ENCODE measurements at regions not wholly inside any gene's neighbourhood (a gene's known extent, or its start where the extent isn't known, plus 50 kb on each side); places are given as distances from the start of the nearest gene placed in this dataset.

DNA sequence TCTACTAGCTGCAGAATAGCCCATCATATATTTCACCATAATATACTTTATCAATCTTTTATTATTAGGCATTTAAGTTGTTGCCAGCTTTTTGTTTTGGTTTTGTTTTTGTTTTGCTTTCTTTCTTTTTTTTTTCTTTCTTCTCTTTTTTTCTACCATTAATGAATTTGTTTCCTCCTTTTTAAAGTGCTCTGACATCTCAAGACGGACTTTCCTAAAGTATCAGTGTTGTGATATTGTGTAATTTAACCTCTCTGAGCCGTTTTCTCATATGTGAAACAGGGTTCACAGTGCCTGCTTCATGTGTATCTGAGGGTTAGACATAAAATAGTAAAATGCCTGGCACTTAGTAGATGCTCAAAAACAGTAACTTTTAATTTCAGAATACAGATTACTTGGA, 109.5 kb upstream of the IL12A start:
- TF ChIP-seq, protein P1, sequence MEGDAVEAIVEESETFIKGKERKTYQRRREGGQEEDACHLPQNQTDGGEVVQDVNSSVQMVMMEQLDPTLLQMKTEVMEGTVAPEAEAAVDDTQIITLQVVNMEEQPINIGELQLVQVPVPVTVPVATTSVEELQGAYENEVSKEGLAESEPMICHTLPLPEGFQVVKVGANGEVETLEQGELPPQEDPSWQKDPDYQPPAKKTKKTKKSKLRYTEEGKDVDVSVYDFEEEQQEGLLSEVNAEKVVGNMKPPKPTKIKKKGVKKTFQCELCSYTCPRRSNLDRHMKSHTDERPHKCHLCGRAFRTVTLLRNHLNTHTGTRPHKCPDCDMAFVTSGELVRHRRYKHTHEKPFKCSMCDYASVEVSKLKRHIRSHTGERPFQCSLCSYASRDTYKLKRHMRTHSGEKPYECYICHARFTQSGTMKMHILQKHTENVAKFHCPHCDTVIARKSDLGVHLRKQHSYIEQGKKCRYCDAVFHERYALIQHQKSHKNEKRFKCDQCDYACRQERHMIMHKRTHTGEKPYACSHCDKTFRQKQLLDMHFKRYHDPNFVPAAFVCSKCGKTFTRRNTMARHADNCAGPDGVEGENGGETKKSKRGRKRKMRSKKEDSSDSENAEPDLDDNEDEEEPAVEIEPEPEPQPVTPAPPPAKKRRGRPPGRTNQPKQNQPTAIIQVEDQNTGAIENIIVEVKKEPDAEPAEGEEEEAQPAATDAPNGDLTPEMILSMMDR (IDR thresholded peaks at IDR 0.05), result no peak
- no peak overlapping the region for H3K27ac ChIP-seq
- H3K4me3 ChIP-seq, result peak overlapping the region; percentile 0
- DNase-seq (ENCODE audit: low spot score), result no peak

DNA sequence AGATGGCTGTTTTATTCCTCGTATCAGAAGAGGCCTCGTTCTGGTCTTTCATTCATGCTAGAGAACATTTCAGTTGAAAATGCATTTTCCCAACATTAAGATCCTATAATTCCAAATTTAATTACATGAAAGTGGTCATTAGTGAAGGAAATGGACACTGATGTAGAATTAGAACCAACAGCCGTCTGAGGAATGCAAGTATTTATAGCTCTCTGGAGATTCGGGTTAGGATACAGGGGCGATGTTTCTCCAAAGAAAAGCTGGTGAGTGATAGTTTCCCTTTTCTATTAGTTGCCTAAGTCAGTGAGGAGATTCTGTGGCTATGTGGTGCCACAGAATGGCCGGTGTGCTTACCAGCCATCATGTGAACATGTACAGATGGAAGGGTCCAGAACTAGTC, 109.0 kb upstream of the IL12A start:
- H3K4me3 ChIP-seq, result peak overlapping the region; percentile 0
- no peak for DNase-seq (ENCODE audit: low spot score)
- TF ChIP-seq, protein P1 (IDR thresholded peaks at IDR 0.05), result no peak
- peak overlapping the region in 1 of 2 donors; percentile 25 for H3K27ac ChIP-seq

DNA sequence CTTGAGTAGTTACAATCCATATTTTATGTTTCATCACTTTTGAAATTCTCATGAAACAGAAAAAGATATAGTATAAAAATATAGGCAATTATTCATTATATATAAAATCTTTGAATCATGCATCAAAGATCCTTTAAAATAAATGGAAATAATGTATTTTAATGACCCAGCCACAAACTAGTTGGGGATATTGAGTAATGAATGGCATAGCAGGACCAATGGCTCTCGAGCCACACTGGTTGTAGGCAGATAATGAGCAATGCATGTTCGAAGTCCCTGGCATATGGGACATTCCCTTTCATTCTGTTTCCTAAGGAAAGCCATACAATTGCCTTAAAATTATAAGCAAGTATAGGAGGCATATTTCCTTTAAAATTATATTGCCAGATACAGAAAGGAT, 107.4 kb upstream of the IL12A start:
- no peak overlapping the region for H3K4me3 ChIP-seq
- TF ChIP-seq, protein P1 (IDR thresholded peaks at IDR 0.05), result no peak
- DNase-seq (ENCODE audit: low spot score), result no peak
- H3K27ac ChIP-seq, result no peak overlapping the region

DNA sequence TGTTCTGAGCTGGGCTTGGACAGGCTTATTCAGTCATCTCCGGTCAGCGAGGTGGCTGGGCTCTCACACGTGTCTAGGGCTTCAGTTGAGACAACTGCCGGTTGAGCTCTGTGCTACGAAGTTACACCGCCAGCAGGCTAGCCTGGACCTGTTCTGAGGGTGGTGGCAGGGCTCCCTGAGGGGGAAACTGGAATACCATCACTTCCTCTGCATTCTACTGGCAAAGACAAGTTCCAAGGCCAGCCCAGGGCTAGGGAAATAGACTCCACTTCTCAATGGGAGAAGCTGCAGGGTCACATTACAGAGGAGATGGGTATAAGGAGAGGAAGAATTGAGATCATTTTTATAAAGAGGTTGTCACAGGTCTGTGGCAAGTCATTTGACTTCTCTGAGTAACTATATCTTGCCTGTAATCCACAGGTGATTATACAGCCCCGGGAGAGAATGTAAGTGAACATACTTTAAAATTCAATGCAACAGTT, 106.8 kb upstream of the IL12A start:
- Histone ChIP-seq H3K4me3 (no peak overlapping the region), H3K27ac (no peak overlapping the region)
- TF ChIP-seq, protein P1 (IDR thresholded peaks at IDR 0.05), result no peak
- DNase-seq (ENCODE audit: low spot score), result no peak

DNA sequence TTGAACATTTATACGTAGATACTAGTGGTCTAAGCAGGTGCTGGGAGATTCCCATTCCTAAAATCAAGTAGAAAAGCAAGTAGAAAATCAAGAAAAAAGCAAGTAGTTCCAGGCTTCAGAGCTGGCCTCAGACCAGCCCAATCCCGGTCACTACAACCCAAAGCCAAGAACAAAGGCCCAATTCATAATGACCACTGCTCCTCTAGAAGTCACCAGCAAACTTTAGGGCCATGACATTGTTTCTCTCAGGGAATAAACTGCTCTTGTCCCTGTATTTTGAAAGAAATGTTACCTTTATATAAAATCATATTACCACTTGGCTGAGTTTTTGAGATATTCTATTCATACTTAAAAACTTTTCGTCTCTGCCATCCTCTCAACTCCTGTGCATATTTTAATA, 106.3 kb upstream of the IL12A start:
- Histone ChIP-seq H3K27ac (peak overlapping the region in 1 of 2 donors; percentile 61), H3K4me3 (no peak overlapping the region)
- no peak for DNase-seq (ENCODE audit: low spot score)
- TF ChIP-seq, protein P1 (IDR thresholded peaks at IDR 0.05), result no peak

DNA sequence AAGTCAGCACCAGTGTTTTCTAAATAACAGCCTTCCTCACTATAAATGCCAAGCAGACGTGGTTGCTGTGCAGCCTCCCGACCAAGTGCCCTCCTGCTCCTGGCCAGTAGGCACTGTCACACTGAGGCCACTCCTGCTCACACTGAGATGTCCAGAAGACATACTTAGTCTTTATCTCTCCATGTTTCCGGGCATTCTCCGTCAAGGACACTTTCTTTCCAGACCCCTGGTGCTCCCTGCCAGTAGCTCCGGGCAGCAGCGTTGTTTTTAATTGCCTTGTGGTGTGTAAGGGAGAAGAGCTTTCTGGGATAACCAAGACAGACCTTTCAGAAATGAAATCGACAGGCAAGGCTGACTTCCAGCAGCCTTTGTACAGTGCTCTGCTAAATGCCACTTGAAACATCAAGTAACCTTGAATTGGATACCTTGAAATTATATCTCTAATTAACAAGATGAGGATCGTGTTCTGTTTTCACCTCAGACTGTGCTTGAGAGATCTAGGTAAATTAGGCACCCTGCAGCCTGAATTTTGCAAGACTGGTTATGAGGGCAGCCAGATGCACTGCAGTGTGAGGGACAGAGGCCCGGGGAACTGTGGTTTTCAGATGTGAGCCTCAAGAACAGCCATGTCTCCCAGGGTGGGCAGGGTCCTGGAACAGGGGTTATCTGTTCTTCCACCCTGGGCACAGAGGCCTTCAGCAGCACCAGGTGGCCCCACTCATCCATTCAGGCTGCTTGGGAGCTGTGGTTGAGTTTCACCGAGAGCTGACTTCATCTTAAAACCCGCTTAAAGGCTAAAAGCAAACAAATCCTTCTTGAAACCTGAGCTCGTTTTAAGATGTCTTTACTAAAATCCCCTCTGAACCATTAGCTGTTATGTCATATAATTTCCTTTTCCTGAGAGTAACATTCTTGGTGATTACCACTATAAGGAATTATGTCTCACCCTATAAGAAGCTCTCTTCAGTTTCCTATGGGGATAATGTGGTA, 105.5 kb upstream of the IL12A start:
- TF ChIP-seq, protein P1 (IDR thresholded peaks at IDR 0.05), result no peak
- no peak for DNase-seq (ENCODE audit: low spot score)
- Histone ChIP-seq H3K4me3 (no peak overlapping the region), H3K27ac (peak overlapping the region in 1 of 2 donors; percentile 61)

Data from coronary artery (tissue), 2 donors.